ENCODE measurements at regions not wholly inside any gene's neighbourhood (a gene's known extent, or its start where the extent isn't known, plus 50 kb on each side); places are given as distances from the start of the nearest gene placed in this dataset.

GRCh38 chr1:36609241-36610027, 126.7 kb upstream of the CSF3R start:
- ChIA-PET POLR2A (ENCODE audit: low non-redundant PET) (no interaction called here), CTCF (interaction anchor here (0.6 to 1.4 kb wide), 3 partner anchors 33 to 776 kb away, joined by 3 to 4 read pairs (median 4); no protein-coding TSS in a partner anchor)
- no peak overlapping the region for H3K4me3 ChIP-seq (ENCODE audit: low read depth, low read length, poor library complexity, severe bottlenecking)
- no peaks in the 10 kb centered on the region for H3K27me3 ChIP-seq (replicated peaks; ENCODE audit: insufficient read depth, low read depth, low read length, poor library complexity)
- TF ChIP-seq CTCF (conservative IDR thresholded peaks at IDR 0.05; ENCODE audit: low read depth, low read length): peak; percentile 90
- no peak for TF ChIP-seq EZH2 (IDR thresholded peaks at IDR 0.05; ENCODE audit: borderline replicate concordance, low read depth, low read length, poor library complexity, severe bottlenecking)
- no peak overlapping the region for H3K27ac ChIP-seq (ENCODE audit: low read depth, low read length, poor library complexity, severe bottlenecking)
- BruUV-seq (replicated peaks): no TSS peak
- H3K4me1 ChIP-seq (ENCODE audit: insufficient read depth, low read length, poor library complexity, severe bottlenecking): no peaks in the 10 kb centered on the region
- no peaks in the 10 kb centered on the region for H3K36me3 ChIP-seq (ENCODE audit: insufficient read depth, low read length, poor library complexity, severe bottlenecking)
- H3K9me3 ChIP-seq (ENCODE audit: low read depth, low read length, poor library complexity, severe bottlenecking): no peaks in the 10 kb centered on the region
- intact Hi-C loops (cut with micrococcal nuclease; ENCODE audit: unreplicated experiment): loop anchor here (10.0 kb wide), 1 partner anchor 825 kb away; no protein-coding TSS in a partner anchor
- DNase-seq (ENCODE audit: low spot score): peak; percentile 82

- no peaks in the 10 kb centered on the region for H3K4me1 ChIP-seq (ENCODE audit: insufficient read depth, low read length, poor library complexity, severe bottlenecking)
- TF ChIP-seq CTCF (conservative IDR thresholded peaks at IDR 0.05; ENCODE audit: low read depth, low read length): no peak
- H3K9me3 ChIP-seq (ENCODE audit: low read depth, low read length, poor library complexity, severe bottlenecking): no peaks in the 10 kb centered on the region
- POLR2A ChIA-PET (ENCODE audit: low non-redundant PET): no interaction called here
- no peak overlapping the region for H3K27ac ChIP-seq (ENCODE audit: low read depth, low read length, poor library complexity, severe bottlenecking)
- CTCF ChIA-PET: interaction anchor here (0.5 to 1.4 kb wide), 2 partner anchors 430 to 1224 kb away, joined by 4 read pairs; no protein-coding TSS in a partner anchor
- intact Hi-C loops (cut with micrococcal nuclease; ENCODE audit: unreplicated experiment): loop anchor here (10.0 kb wide), 1 partner anchor 827 kb away; no protein-coding TSS in a partner anchor
- no peak for DNase-seq (ENCODE audit: low spot score)
- no peaks in the 10 kb centered on the region for H3K27me3 ChIP-seq (replicated peaks; ENCODE audit: insufficient read depth, low read depth, low read length, poor library complexity)
- no peak overlapping the region for H3K4me3 ChIP-seq (ENCODE audit: low read depth, low read length, poor library complexity, severe bottlenecking)
- no TSS peak for BruUV-seq (replicated peaks)
- no peaks in the 10 kb centered on the region for H3K36me3 ChIP-seq (ENCODE audit: insufficient read depth, low read length, poor library complexity, severe bottlenecking)
Observed at GRCh38 chr1:36608272-36608671, 125.6 kb upstream of the CSF3R start.

DNA sequence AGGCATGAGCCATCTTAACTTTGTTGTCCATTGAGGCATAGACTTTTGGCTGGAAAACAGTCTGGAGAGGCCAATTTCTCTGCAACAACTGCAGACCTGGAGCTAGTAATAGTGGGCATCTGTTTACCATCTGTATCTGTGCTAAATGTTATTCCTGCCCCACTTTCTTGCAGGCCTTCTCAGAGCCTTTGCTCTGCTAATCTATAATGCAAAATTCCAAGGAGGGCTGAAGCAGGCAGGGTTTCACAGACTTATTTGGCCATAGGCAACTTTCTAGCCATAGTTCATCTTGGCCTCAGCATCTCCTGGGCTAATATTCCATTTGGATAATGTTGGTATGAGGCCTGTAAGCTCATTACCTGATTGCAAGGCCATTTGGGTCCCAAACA, 124.5 kb upstream of the CSF3R start:
- no TSS peak for BruUV-seq (replicated peaks)
- Histone ChIP-seq H3K27ac (ENCODE audit: low read depth, low read length, poor library complexity, severe bottlenecking) (no peak overlapping the region), H3K27me3 (replicated peaks; ENCODE audit: insufficient read depth, low read depth, low read length, poor library complexity) (peaks cover 6% of the 10 kb centered on the region), H3K4me3 (ENCODE audit: low read depth, low read length, poor library complexity, severe bottlenecking) (no peak overlapping the region), H3K9me3 (ENCODE audit: low read depth, low read length, poor library complexity, severe bottlenecking) (no peaks in the 10 kb centered on the region), H3K36me3 (ENCODE audit: insufficient read depth, low read length, poor library complexity, severe bottlenecking) (no peaks in the 10 kb centered on the region), H3K4me1 (ENCODE audit: insufficient read depth, low read length, poor library complexity, severe bottlenecking) (no peaks in the 10 kb centered on the region)
- TF ChIP-seq EZH2 (IDR thresholded peaks at IDR 0.05; ENCODE audit: borderline replicate concordance, low read depth, low read length, poor library complexity, severe bottlenecking): no peak
- no peak for TF ChIP-seq CTCF (conservative IDR thresholded peaks at IDR 0.05; ENCODE audit: low read depth, low read length)
- no peak for DNase-seq (ENCODE audit: low spot score)
- intact Hi-C loops (cut with micrococcal nuclease; ENCODE audit: unreplicated experiment): loop anchor here (10.0 kb wide), 1 partner anchor 828 kb away; no protein-coding TSS in a partner anchor
- POLR2A ChIA-PET (ENCODE audit: low non-redundant PET): no interaction called here
- CTCF ChIA-PET: no interaction called here

Measured in A673 (cell line).